Midbrain (tissue), 1 donor: ENCODE measurements at regions not wholly inside any gene's neighbourhood (a gene's known extent, or its start where the extent isn't known, plus 50 kb on each side); places are given as distances from the start of the nearest gene placed in this dataset.
"Not testable (repeated sequence)": the region's sequence is repeated elsewhere in the genome, so short reads cannot be mapped to it uniquely, and the experiment has no call there.

Experiments used
- DNase-seq: peaks from one replicate; lab custom pipeline; 2025; lab: John Stamatoyannopoulos, UW

- DNase-seq = no peak
Observed at GRCh38 chr7:116340943-116341907, 130.9 kb downstream of the TES start.

- DNase-seq = no peak
Observed at GRCh38 chr7:116342125-116342524, 131.8 kb downstream of the TES start.

GRCh38 chr7:116347151-116347832 is 137.0 kb downstream of the TES start:
- DNase-seq = no peak

- DNase-seq = no peak
Observed at GRCh38 chr7:116348346-116348745, 138.0 kb downstream of the TES start.

GRCh38 chr7:116351966-116352365 is 141.6 kb downstream of the TES start:
- DNase-seq = no peak

- DNase-seq = no peak
Observed at GRCh38 chr7:116353647-116354046, 143.3 kb downstream of the TES start.

GRCh38 chr7:116354171-116354545 is 143.8 kb downstream of the TES start:
- DNase-seq = no peak

- no peak for DNase-seq
Observed at GRCh38 chr7:116354546-116355423, 144.4 kb downstream of the TES start.

- DNase-seq = no peak
Observed at GRCh38 chr7:116355424-116355765, 144.1 kb upstream of the CAV2 start.

- DNase-seq = no peak
Observed at GRCh38 chr7:116356333-116356965, 143.1 kb upstream of the CAV2 start.

GRCh38 chr7:116356979-116357378 is 142.6 kb upstream of the CAV2 start:
- DNase-seq = no peak

- DNase-seq = no peak
Observed at GRCh38 chr7:116357781-116358670, 141.5 kb upstream of the CAV2 start.

- no peak for DNase-seq
Observed at GRCh38 chr7:116361767-116362166, 137.8 kb upstream of the CAV2 start.

GRCh38 chr7:116363637-116364432 is 135.7 kb upstream of the CAV2 start:
- DNase-seq = no peak

- DNase-seq = no peak
Observed at GRCh38 chr7:116364469-116364868, 135.1 kb upstream of the CAV2 start.

- no peak for DNase-seq
Observed at GRCh38 chr7:116365797-116366196, 133.7 kb upstream of the CAV2 start.

- no peak for DNase-seq
Observed at GRCh38 chr7:116367171-116367813, 132.2 kb upstream of the CAV2 start.

GRCh38 chr7:116368965-116369364 is 130.6 kb upstream of the CAV2 start:
- DNase-seq = no peak

GRCh38 chr7:116371536-116371935 is 128.0 kb upstream of the CAV2 start:
- DNase-seq = not testable (repeated sequence)
